Neural cell (in vitro differentiated cells): ENCODE measurements at regions not wholly inside any gene's neighbourhood (a gene's known extent, or its start where the extent isn't known, plus 50 kb on each side); places are given as distances from the start of the nearest gene placed in this dataset.
"Not testable (repeated sequence)": the region's sequence is repeated elsewhere in the genome, so short reads cannot be mapped to it uniquely, and the experiment has no call there.

ENCODE experiments used
- H2AFZ ChIP-seq: fragments of 200-600, 300-800 bp; sonication (generic), shearing (Covaris generic); 2 replicates; pipeline ENCODE4 v1.6.0; 2014; ENCODE audit warnings: low read depth, mild to moderate bottlenecking, antibody characterized with exemption, low read length, moderate library complexity
- H3F3A ChIP-seq: fragments of 200-600 bp; shearing (Covaris generic); 2 replicates; pipeline ENCODE4 v1.6.1; 2016; ENCODE audit warnings: mild to moderate bottlenecking, moderate library complexity, mixed read lengths, antibody characterized with exemption, low read length; ENCODE audit not compliant: insufficient read depth, poor library complexity, severe bottlenecking
- H3K27ac ChIP-seq: fragments of 200-600, 300-800 bp; sonication (generic), shearing (Covaris generic); 2 replicates; pipeline ENCODE4 v1.5.1; 2014; ENCODE audit warnings: mild to moderate bottlenecking, low read length, moderate library complexity
- H3K27me3 ChIP-seq: fragments of 300-800, 200-600 bp; sonication (generic), shearing (Covaris generic); 2 replicates; pipeline ENCODE4 v1.6.0; 2014; ENCODE audit warnings: mild to moderate bottlenecking, low read depth, low read length, moderate library complexity; ENCODE audit not compliant: insufficient read depth
- H3K36me3 ChIP-seq: fragments of 300-800, 200-600 bp; sonication (generic), shearing (Covaris generic); 2 replicates; pipeline ENCODE4 v1.5.1; 2014; ENCODE audit warnings: mild to moderate bottlenecking, antibody characterized with exemption, low read length, moderate library complexity; ENCODE audit not compliant: insufficient read depth
- H3K4me2 ChIP-seq: fragments of 300-800, 200-600 bp; sonication (generic), shearing (Covaris generic); 2 replicates; pipeline ENCODE4 v1.6.0; 2014; ENCODE audit warnings: mild to moderate bottlenecking, low read length
- H3K4me3 ChIP-seq: fragments of 300-800, 200-600 bp; sonication (generic), shearing (Covaris generic); 2 replicates; pipeline ENCODE4 v1.5.1; 2014; ENCODE audit warnings: mild to moderate bottlenecking, low read length, moderate library complexity
- H3K79me2 ChIP-seq: fragments of 200-600 bp; shearing (Covaris generic); replicated peaks from 2 replicates; pipeline ENCODE4 v1.6.0; 2014; ENCODE audit warnings: mild to moderate bottlenecking, low read length, moderate library complexity; ENCODE audit not compliant: insufficient read depth
- H3K9ac ChIP-seq: fragments of 300-800, 200-600 bp; sonication (generic), shearing (Covaris generic); 2 replicates; pipeline ENCODE4 v1.6.1; 2016; ENCODE audit warnings: mild to moderate bottlenecking, low read length, mixed read lengths
- H3K9me2 ChIP-seq: fragments of 200-600 bp; shearing (Covaris generic); 2 replicates; pipeline ENCODE4 v1.6.1; 2016; ENCODE audit warnings: mild to moderate bottlenecking, low read length, mixed read lengths; ENCODE audit not compliant: insufficient read depth
- H3K9me3 ChIP-seq: fragments of 200-600, 300-800 bp; sonication (generic), shearing (Covaris generic); 2 replicates; pipeline ENCODE4 v1.6.1; 2016; ENCODE audit warnings: mild to moderate bottlenecking, mixed run types, low read length, moderate library complexity, mixed read lengths
- H4K20me1 ChIP-seq: fragments of 200-600 bp; shearing (Covaris generic); 2 replicates; pipeline ENCODE4 v1.6.1; 2016; ENCODE audit warnings: mild to moderate bottlenecking, mixed run types; ENCODE audit not compliant: insufficient read depth
- CTCF ChIP-seq: fragments of 450-650 bp; IDR thresholded peaks from 2 replicates; pipeline ENCODE4 v1.5.1; 2014; ENCODE audit warnings: antibody characterized with exemption, mild to moderate bottlenecking, moderate library complexity; ENCODE audit not compliant: poor library complexity, severe bottlenecking
- EP300 ChIP-seq: fragments of 450-650 bp; conservative IDR thresholded peaks from 2 replicates; pipeline ENCODE4 v1.6.1; 2014; ENCODE audit warnings: antibody characterized with exemption, mild to moderate bottlenecking, moderate library complexity; ENCODE audit not compliant: poor library complexity, severe bottlenecking
- EZH2 ChIP-seq: fragments of 200-600, 300-800 bp; shearing (Covaris generic), sonication (generic); IDR thresholded peaks from 2 replicates; pipeline ENCODE4 v1.6.1; 2014; ENCODE audit warnings: antibody characterized with exemption, low read length, borderline replicate concordance, mild to moderate bottlenecking; ENCODE audit not compliant: insufficient read depth, poor library complexity, severe bottlenecking
- MXI1 ChIP-seq: fragments of 450-650 bp; conservative IDR thresholded peaks from 2 replicates; pipeline ENCODE4 v1.6.1; 2014; ENCODE audit warnings: antibody characterized with exemption, mild to moderate bottlenecking; ENCODE audit not compliant: poor library complexity, severe bottlenecking
- POLR2AphosphoS5 ChIP-seq: IDR thresholded peaks from 2 replicates; pipeline ENCODE4 v1.6.1; 2012
- RAD21 ChIP-seq: fragments of 450-650 bp; conservative IDR thresholded peaks from 2 replicates; pipeline ENCODE4 v1.6.1; 2014; ENCODE audit warnings: antibody characterized with exemption, mild to moderate bottlenecking, moderate library complexity
- REST ChIP-seq: IDR thresholded peaks from 2 replicates; pipeline ENCODE4 v1.6.1; 2012; ENCODE audit warnings: borderline replicate concordance
- SMC3 ChIP-seq: fragments of 450-650 bp; conservative IDR thresholded peaks from 2 replicates; pipeline ENCODE4 v1.6.1; 2014; ENCODE audit warnings: antibody characterized with exemption, mild to moderate bottlenecking, moderate library complexity; ENCODE audit not compliant: poor library complexity
- TAF1 ChIP-seq: IDR thresholded peaks from 2 replicates; pipeline ENCODE4 v1.6.1; 2012; ENCODE audit warnings: low read depth

GRCh38 chr6:101181006-101181405, 212.5 kb upstream of the GRIK2 start:
- H3K27ac ChIP-seq: no peak overlapping the region
- no peak overlapping the region for H3K4me3 ChIP-seq
- H3K9ac ChIP-seq: no peak overlapping the region
- H2AFZ ChIP-seq: no peak overlapping the region
- no peaks in the 10 kb centered on the region for H3K9me3 ChIP-seq
- no peaks in the 10 kb centered on the region for H3K36me3 ChIP-seq
- TF ChIP-seq TAF1: no peak
- no peak for TF ChIP-seq EZH2
- TF ChIP-seq MXI1: no peak
- TF ChIP-seq POLR2AphosphoS5: no peak
- no peak for TF ChIP-seq CTCF
- no peaks in the 10 kb centered on the region for H3K27me3 ChIP-seq
- H3K4me2 ChIP-seq: no peak overlapping the region
- H3F3A ChIP-seq: no peaks in the 10 kb centered on the region
- H4K20me1 ChIP-seq: no peaks in the 10 kb centered on the region
- H3K9me2 ChIP-seq: no peaks in the 10 kb centered on the region
- H3K79me2 ChIP-seq: no peaks in the 10 kb centered on the region

GRCh38 chr6:101188285-101188798, 205.2 kb upstream of the GRIK2 start:
- not testable (repeated sequence) for H3K9me3 ChIP-seq, H4K20me1 ChIP-seq, H3K79me2 ChIP-seq, H3K4me3 ChIP-seq, H3K27me3 ChIP-seq, H3K4me2 ChIP-seq, H3K36me3 ChIP-seq, H3K9ac ChIP-seq, H3F3A ChIP-seq, H2AFZ ChIP-seq, H3K9me2 ChIP-seq, H3K27ac ChIP-seq

GRCh38 chr6:101195588-101195987, 197.9 kb upstream of the GRIK2 start:
- Histone ChIP-seq H4K20me1 (no peaks in the 10 kb centered on the region), H2AFZ (no peak overlapping the region)
- TF ChIP-seq MXI1 (no peak), EZH2 (no peak), RAD21 (no peak), POLR2AphosphoS5 (no peak), SMC3 (no peak), EP300 (no peak), CTCF (no peak), TAF1 (no peak), REST (no peak)

More at GRCh38 chr6:101195588-101195987, 197.9 kb upstream of the GRIK2 start:
- Histone ChIP-seq H3K4me3 (no peak overlapping the region), H3K36me3 (no peaks in the 10 kb centered on the region), H3K27ac (no peak overlapping the region), H3F3A (no peaks in the 10 kb centered on the region), H3K9me2 (no peaks in the 10 kb centered on the region), H3K9ac (no peak overlapping the region), H3K27me3 (no peaks in the 10 kb centered on the region), H3K9me3 (no peaks in the 10 kb centered on the region), H3K79me2 (no peaks in the 10 kb centered on the region), H3K4me2 (no peak overlapping the region)
